HG03565 (cell line): ENCODE measurements at regions not wholly inside any gene's neighbourhood (a gene's known extent, or its start where the extent isn't known, plus 50 kb on each side); places are given as distances from the start of the nearest gene placed in this dataset.
A peak's percentile ranks its signal among the peaks of the same experiment; 100 is the strongest.
"Not testable (repeated sequence)": the region's sequence is repeated elsewhere in the genome, so short reads cannot be mapped to it uniquely, and the experiment has no call there.

ENCODE experiments used
- ATAC-seq: cut with Tn5 transposase; IDR thresholded peaks from one replicate; pipeline ENCODE4 v1.9.1; 2021; ENCODE audit warnings: mild to moderate bottlenecking, moderate library complexity; ENCODE audit not compliant: unreplicated experiment

DNA sequence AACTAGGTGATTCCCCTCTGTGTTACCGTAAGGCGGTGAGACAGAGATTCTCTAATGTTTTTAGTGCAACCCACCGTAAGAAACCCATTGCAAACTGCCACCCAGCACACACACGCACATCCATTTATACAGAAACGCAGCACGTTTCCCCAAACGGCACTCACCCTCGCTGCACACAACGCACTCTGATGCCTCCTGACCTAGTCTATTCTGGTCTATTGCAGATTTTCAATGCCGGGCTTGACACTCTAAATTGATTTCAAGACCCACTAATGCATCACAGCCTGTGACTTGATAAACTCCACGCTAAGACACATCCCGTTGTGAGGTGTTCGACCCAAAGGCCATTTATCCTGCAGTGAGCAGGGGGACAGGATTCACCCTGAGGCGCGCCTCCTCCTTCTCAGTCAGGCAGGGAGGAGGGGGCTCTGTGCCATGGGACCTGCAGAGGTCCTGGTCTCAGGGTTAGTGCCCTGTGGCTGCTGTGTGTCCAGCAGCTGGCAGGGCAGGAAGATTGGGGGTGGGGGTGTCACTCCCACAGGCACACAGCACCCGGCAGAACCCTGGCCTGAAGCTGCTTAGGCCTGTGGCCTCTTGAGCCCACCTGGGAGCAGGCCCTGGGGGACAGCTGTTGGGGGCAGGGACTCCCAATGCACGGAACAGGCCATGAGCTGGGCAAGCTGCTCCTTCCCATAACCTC, 335.6 kb downstream of the PREX1 start:
- no peak for ATAC-seq

DNA sequence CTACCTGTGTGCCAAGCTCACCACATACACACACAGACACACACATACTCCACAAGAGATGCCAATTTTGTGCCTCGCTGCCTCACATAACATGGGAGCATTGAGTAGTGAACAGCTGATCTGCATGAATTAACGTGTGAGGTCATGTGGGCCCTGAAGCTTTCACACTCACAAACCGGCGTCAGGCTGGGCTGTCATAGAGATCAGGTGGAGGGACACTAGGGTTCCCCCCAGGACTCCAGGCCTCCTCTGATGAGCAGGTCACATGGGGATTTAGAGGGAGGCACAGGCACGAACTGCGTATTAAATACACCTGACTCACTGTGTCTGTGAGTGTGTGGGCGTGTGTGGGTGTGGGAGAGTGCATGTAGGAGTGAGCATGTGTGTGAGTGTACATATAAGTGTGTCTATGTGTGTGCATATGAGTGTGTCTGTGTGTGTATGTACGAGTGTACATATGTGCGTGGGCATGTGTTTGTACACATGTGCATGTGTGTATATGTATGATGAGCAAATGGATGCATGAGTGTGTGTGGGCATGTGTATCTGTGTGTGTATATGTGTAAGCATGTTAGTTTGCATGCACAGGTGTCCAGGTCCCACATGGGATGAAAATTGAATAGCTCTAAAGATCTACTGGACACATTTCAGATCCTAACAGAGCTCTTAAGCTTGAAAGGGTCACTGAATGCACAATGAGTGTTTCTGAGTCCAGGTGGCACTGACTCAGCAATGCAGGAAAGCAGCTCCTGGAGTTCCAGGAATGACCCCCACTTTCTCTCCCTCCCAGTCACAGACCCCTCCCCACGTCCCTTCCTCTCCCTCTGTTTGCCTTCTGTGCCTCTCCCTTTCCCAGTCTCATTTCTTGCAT, 336.6 kb downstream of the PREX1 start:
- no peak for ATAC-seq

- not testable (repeated sequence) for ATAC-seq
Observed at GRCh38 chr20:48490341-48490740, 337.5 kb downstream of the PREX1 start.

DNA sequence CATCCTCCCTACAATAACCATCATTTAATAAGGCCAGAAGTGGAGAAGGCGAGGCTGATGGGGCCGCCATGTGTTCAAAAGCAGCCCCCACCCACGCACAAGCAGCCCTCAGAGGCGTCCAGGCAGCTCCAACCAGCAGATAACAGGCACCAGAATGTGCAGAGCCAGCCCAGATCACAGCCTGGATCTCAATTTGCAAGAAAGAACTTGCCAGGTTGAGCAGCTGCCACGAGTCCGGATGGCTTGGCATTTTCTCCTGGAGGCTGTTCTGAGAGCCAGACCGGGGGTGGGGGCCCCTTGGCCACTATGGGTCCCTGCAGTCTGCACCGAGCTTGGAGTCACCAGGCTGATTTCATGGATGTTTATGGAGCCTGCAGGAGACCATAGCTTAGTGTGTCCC, 338.1 kb downstream of the PREX1 start:
- no peak for ATAC-seq

GRCh38 chr20:48489046-48489463, 338.7 kb downstream of the PREX1 start:
- peak; percentile 33 for ATAC-seq

DNA sequence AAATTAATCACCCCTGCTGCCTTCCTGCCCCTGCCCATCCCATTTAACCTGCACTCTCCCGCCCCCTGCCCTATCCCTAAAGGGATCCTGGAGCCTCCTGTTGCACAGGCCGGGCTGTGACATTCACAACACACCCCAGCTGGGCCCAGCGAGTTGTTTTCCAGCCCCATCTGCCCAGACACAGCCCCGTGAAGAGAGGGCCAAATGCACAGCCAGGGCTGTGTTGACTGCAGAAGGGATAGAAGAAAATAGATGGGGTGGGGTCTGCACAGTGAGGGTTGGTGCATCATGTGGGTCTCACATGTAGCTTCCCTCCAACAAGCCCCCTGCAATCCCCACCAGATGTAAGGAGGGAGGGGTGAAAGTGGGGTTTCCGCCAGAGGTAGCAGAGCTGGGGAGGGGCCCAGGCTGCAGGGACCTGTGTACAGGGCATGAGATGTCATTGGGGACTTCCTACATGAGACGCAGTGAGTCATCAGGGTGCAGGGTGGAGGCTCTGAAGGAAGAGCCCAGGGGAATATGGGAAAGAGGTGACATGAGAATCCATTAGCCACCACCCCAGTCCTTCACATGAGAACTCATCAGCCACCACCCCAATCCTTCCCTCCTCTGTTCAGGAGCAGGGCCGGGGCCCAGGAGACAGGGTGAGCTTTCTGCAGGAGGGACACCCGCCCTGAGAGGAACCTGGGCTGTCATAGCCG, 339.3 kb downstream of the PREX1 start:
- not testable (repeated sequence) for ATAC-seq

- ATAC-seq, result no peak
Observed at GRCh38 chr20:48486065-48486464, 341.7 kb downstream of the PREX1 start.

DNA sequence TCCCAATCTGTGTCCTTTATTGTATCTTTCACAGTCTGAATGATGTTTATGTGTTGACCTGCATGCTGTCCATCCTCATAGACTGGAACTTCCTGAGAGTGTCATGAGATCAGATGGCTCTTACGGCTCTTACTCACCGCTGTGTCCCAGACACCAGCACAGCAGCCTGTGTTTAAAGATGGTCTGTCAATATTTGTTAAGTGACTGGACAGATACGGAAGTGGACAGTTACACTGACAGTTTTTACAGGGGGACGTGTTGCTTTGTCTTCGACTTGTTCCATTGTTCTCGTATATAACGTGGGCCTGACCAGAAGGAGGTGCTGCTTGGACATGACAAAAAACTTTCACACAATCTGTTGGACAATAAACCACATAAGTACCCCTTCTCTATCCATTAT, 342.6 kb downstream of the PREX1 start:
- ATAC-seq, result not testable (repeated sequence)

DNA sequence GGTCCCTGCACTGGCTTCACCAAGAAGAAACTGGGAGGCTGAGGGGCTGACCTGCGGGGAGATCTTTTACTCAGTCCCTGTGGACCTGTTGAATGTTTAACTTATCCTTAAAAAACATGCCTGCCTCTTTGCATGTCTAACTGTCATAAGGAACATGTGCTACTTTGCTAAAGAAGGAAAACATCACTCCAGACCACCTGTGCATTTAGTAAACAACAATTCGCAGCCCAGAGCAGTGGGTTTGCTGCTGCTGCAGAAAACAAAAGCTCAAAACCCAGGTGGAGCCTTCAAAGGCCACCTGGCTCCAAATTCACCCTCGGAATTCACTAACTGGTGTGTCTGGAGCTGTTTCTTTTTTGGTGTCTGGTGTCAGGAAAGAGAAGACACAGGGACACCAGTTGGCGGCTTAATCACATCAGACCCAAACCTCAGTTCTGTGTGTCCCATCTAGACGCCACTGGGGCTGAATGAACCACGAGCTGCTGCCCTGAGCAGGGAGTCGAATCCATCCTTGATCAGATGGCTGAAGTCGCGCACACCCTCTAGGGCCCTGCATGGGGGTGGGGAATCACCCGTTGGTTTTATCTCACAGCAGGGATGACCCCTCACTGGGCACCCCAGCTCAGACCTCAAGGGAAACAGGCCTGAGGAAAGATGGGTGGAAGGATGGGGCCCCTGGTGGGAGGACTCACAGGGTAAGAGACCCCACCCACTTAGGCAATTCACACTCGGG, 344.3 kb downstream of the PREX1 start:
- ATAC-seq, result no peak

DNA sequence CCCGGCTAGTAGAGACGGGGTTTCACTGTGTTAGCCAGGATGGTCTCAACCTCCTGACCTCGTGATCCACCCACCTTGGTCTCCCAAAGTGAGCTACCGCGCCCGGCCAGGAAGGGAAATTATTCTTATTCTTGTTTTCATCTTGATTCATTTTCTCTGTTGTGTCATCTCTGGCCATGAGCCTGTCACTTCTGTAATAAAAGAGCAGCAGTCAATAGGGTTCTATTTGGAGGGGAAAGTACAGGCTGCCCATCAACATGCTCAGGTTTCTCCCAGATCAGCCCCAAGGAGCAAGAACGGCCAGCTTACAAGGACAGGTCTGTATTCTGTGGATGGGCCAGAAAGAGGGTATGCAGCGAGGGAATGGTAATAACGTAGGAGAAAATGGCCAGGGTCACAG, 345.0 kb downstream of the PREX1 start:
- ATAC-seq, result no peak

GRCh38 chr20:48480216-48480772, 347.5 kb downstream of the PREX1 start:
- ATAC-seq, result no peak

DNA sequence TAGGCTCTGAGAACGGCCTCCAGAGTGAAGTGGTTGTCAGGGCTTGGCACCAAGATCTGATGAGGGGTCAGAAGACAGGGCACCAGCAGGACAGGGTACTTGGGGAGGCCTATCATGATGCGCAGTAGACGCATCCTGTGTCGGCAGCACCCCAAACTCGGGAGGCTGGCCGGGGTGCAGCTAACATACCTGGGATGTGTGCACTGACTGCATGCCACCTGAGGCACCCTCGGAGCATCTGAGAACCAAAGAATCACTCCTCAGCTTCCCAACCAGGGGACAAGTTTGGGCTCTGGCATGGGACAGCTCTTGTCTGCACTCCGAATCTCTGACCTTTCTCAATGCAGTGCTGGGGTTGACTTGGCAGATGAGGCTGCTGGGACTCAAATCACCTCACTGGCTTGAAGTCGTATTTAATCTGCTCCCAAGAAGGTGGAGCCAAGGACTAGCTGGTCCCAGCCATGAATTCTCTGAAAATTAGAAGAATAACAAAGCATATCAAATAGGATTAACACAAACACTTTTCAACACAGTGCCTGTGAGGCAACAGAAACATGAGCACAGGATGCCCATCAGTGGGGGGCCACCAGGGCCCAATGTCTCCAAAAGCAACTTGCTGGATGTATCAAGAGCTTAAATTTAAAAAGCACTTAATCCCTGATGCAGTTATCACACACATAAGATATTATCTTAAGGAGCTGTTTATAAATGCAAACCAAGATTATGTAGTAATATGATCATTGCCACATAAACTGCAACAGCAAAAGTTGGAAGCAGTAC, 348.8 kb downstream of the PREX1 start:
- no peak for ATAC-seq

DNA sequence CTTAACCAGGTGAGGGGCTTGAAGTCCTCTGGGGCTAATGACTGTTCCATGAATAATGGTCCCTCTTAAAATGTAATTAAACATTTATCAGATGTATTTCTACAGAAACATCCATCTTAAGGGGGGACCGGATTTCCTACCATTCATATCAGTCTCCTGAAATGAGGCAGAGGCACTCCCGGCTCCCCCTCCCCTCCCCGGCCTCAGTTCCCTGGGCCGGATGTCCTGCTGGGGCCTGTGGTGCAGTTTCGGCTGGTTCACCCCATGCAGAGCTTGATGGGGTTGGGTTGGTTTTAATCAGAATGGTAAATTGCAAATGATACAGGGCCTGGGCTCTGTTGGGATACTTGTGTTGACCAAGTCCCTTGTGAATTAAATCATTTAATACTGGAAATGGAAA, 349.4 kb downstream of the PREX1 start:
- ATAC-seq, result no peak

- ATAC-seq, result no peak
Observed at GRCh38 chr20:48476854-48477253, 350.9 kb downstream of the PREX1 start.

- ATAC-seq, result no peak
Observed at GRCh38 chr20:48474022-48474421, 353.8 kb downstream of the PREX1 start.

GRCh38 chr20:48471759-48472408, 355.9 kb downstream of the PREX1 start:
- ATAC-seq, result no peak

GRCh38 chr20:48471176-48471575, 356.6 kb downstream of the PREX1 start:
- ATAC-seq, result no peak

DNA sequence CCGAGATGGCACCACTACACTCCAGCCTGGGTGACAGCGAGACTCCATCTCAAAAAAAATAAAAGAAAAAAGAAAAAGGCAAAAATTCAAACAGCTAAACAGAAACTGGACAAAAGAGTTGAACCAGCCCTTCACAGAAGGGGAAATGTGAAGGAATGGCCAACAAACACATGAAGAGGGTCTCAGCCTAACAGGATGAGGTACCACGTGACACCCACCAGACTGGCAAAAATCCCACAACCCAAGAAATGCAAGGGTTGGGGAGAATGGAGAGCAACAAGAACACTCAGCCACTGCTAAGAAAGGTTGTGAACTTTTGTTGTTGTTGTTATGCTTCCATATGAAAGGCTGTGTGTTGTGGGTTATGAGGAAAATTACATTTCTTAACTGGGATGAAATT, 357.7 kb downstream of the PREX1 start:
- ATAC-seq, result no peak

DNA sequence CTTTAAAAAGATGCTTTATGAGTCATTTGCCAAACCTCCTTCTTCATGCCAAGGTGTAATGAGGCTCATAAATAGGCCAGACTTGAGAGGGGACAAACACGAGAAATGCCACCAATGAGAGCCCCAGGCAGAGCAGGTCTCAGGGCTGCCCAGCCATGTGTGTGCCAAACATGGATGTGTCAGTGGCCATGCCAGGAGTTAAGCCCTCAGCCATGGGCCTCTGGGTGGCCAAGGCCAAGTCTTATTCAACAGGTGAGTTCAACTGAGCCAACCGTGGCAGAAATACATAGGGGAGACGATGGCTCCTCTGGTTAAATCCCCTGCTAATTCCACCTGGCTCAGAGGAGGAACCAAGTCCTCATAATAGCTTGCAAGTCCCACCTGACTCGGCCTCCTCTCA, 358.8 kb downstream of the PREX1 start:
- ATAC-seq, result no peak
